ENCODE measurements at regions not wholly inside any gene's neighbourhood (a gene's known extent, or its start where the extent isn't known, plus 50 kb on each side); places are given as distances from the start of the nearest gene placed in this dataset.

GRCh38 chr1:100626397-100626796, 88.5 kb downstream of the GPR88 start:
- no peak for TF ChIP-seq EZH2 (IDR thresholded peaks at IDR 0.05; ENCODE audit: borderline replicate concordance, low read depth, low read length, poor library complexity, severe bottlenecking)
- no peak for TF ChIP-seq CTCF (conservative IDR thresholded peaks at IDR 0.05; ENCODE audit: low read depth, low read length)
